GM12878 (cell line): ENCODE measurements at regions not wholly inside any gene's neighbourhood (a gene's known extent, or its start where the extent isn't known, plus 50 kb on each side); places are given as distances from the start of the nearest gene placed in this dataset.

ENCODE experiments used
- ATAC-seq: fragments of 200-7000 bp; cut with Tn5 transposase; 3 replicates; pipeline ENCODE4 v1.9.1; 2020; ENCODE audit warnings: mild to moderate bottlenecking, moderate library complexity
- BruUV-seq: library from RNA; stranded (reverse); fragments of 400-500 nt; replicated peaks from 2 replicates; lab custom pipeline; 2021; lab: Mats Ljungman, UMichigan
- CTCF ChIA-PET: fragments of 300-600 bp; sonication (Branson Sonifier 250); formaldehyde crosslinking; extraction: SDS; loops from one replicate; lab custom pipeline; 2021; ENCODE audit warnings: inconsistent platforms; lab: Yijun Ruan, JAX
- POLR2A ChIA-PET: fragments of 350-600 bp; formaldehyde crosslinking; extraction: SDS; loops from one replicate; lab custom pipeline; 2021; ENCODE audit warnings: inconsistent platforms; lab: Charles Lee
- RAD21 ChIA-PET: fragments of 300-600 bp; sonication (Branson Sonifier 250); formaldehyde crosslinking; loops from one replicate; lab custom pipeline; 2023; ENCODE audit warnings: antibody characterized with exemption; ENCODE audit not compliant: unreplicated experiment; lab: Charles Lee
- SMC1A ChIA-PET: fragments of 300-600 bp; sonication (Branson Sonifier 250); formaldehyde crosslinking; loops from one replicate; lab custom pipeline; 2023; ENCODE audit not compliant: unreplicated experiment, uncharacterized antibody; lab: Charles Lee
- DNase-seq: peaks from one replicate; pipeline ENCODE4 v3.0.0-alpha.2; 2011; ENCODE audit warnings: low read depth, low spot score
- FAIRE-seq: peaks from 3 replicates; lab custom pipeline; 2011; peaks lifted over from hg19 to GRCh38; lab: Jason Lieb, UNC
- H2AFZ ChIP-seq: 2 replicates; pipeline ENCODE4 v1.6.0; 2011; ENCODE audit warnings: low read depth, low read length, control low read depth; ENCODE audit not compliant: control insufficient read depth
- H3K27ac ChIP-seq: 2 replicates; pipeline ENCODE4 v1.5.1; 2011; ENCODE audit warnings: control low read depth; ENCODE audit not compliant: control insufficient read depth, insufficient read depth
- H3K27me3 ChIP-seq, 2 experiments: replicated peaks in 1 of 2; 2 replicates each; pipeline versions ENCODE4 v1.6.0 to v1.6.1; 2011; ENCODE audit warnings: low read length in 1 of 2; ENCODE audit not compliant: control insufficient read depth in 2 of 2, insufficient read depth in 2 of 2
- H3K36me3 ChIP-seq, 2 experiments: 2 replicates each; pipeline ENCODE4 v1.5.1; 2011; ENCODE audit warnings: low read length in 1 of 2; ENCODE audit not compliant: control insufficient read depth in 2 of 2, insufficient read depth in 2 of 2
- H3K4me1 ChIP-seq: 2 replicates; pipeline ENCODE4 v1.6.1; 2011; ENCODE audit warnings: mild to moderate bottlenecking, low read length, moderate library complexity, mixed read lengths; ENCODE audit not compliant: control insufficient read depth, insufficient read depth
- H3K4me2 ChIP-seq: 2 replicates; pipeline ENCODE4 v1.6.0; 2011; ENCODE audit warnings: control low read depth; ENCODE audit not compliant: control insufficient read depth, insufficient read depth
- H3K4me3 ChIP-seq: fragments of 200-600 bp; sonication (generic); 2 replicates; pipeline ENCODE4 v1.5.1; 2016
- H3K79me2 ChIP-seq: 2 replicates; pipeline ENCODE4 v1.6.0; 2011; ENCODE audit warnings: low read length; ENCODE audit not compliant: control insufficient read depth, insufficient read depth
- H3K9ac ChIP-seq: 2 replicates; pipeline ENCODE4 v1.8.0; 2011; ENCODE audit warnings: low read length, control low read depth, mixed read lengths; ENCODE audit not compliant: control insufficient read depth, insufficient read depth
- H3K9me3 ChIP-seq: replicated peaks from 3 replicates; pipeline ENCODE4 v1.5.1; 2011; ENCODE audit warnings: mild to moderate bottlenecking, low read length; ENCODE audit not compliant: control insufficient read depth, insufficient read depth
- H4K20me1 ChIP-seq: 2 replicates; pipeline ENCODE4 v1.6.0; 2011; ENCODE audit not compliant: control insufficient read depth, insufficient read depth
- ASH2L ChIP-seq: fragments of 300-600, 200-600 bp; sonication (generic); IDR thresholded peaks from 2 replicates; pipeline ENCODE4 v1.6.1; 2017; ENCODE audit warnings: low read depth, mild to moderate bottlenecking, borderline replicate concordance
- CBX5 ChIP-seq: sonication (generic); IDR thresholded peaks from 2 replicates; pipeline ENCODE4 v1.6.1; 2016; ENCODE audit warnings: low read depth, moderate library complexity, mild to moderate bottlenecking, inconsistent platforms
- CHD4 ChIP-seq: fragments of 200-600 bp; sonication (generic); IDR thresholded peaks from 2 replicates; pipeline ENCODE4 v1.6.1; 2016; ENCODE audit warnings: mild to moderate bottlenecking
- EZH2 ChIP-seq: IDR thresholded peaks from 2 replicates; pipeline ENCODE4 v1.6.1; 2012; ENCODE audit warnings: low read depth, mild to moderate bottlenecking, control low read depth, inconsistent platforms, low read length, borderline replicate concordance; ENCODE audit not compliant: control insufficient read depth
- JUND ChIP-seq: IDR thresholded peaks from 2 replicates; pipeline ENCODE4 v1.6.1; 2012; ENCODE audit warnings: low read depth, mild to moderate bottlenecking, low read length, improper control_type of control experiment, moderate library complexity
- MXI1 ChIP-seq: fragments of 150-350 bp; IDR thresholded peaks from 2 replicates; pipeline ENCODE4 v1.6.1; 2011; ENCODE audit warnings: low read depth, mild to moderate bottlenecking, inconsistent platforms, low read length, improper control_type of control experiment
- NFYA ChIP-seq: IDR thresholded peaks from 2 replicates; pipeline ENCODE4 v1.6.1; 2011; ENCODE audit warnings: low read depth, mild to moderate bottlenecking, low read length, improper control_type of control experiment, borderline replicate concordance
- NR2C2 ChIP-seq: IDR thresholded peaks from 2 replicates; pipeline ENCODE4 v1.6.1; 2011; ENCODE audit warnings: borderline replicate concordance, low read depth; ENCODE audit not compliant: control insufficient read depth, insufficient read length
- RAD51 ChIP-seq: fragments of 450-650 bp; IDR thresholded peaks from 2 replicates; pipeline ENCODE4 v1.6.1; 2016; ENCODE audit warnings: moderate library complexity, mild to moderate bottlenecking, inconsistent platforms
- RFX5 ChIP-seq: IDR thresholded peaks from 2 replicates; pipeline ENCODE4 v1.6.1; 2011; ENCODE audit warnings: low read depth, low read length, improper control_type of control experiment
- SMAD1 ChIP-seq: fragments of 450-650 bp; IDR thresholded peaks from 2 replicates; pipeline ENCODE4 v1.6.1; 2018; ENCODE audit warnings: mild to moderate bottlenecking, low read depth; ENCODE audit not compliant: partially characterized antibody
- STAT3 ChIP-seq: IDR thresholded peaks from 2 replicates; pipeline ENCODE4 v1.6.1; 2011; ENCODE audit warnings: low read depth, low read length, improper control_type of control experiment
- SUZ12 ChIP-seq: fragments of 200-600 bp; sonication (generic); IDR thresholded peaks from one replicate; pipeline ENCODE4 v1.6.1; 2018; ENCODE audit warnings: antibody characterized with exemption, mild to moderate bottlenecking; ENCODE audit not compliant: unreplicated experiment
- ZNF217 ChIP-seq: fragments of 450-650 bp; IDR thresholded peaks from 2 replicates; pipeline ENCODE4 v1.6.1; 2017; ENCODE audit warnings: antibody characterized with exemption, mild to moderate bottlenecking
- WGBS: methylation state at CpG from one replicate; pipeline ENCODE4 v1.1.6; 2016; ENCODE audit warnings: low lambda C conversion rate; ENCODE audit not compliant: insufficient replicate concordance, insufficient coverage; ENCODE audit errors: missing lambda C conversion rate; 5-methylcytosine and 5-hydroxymethylcytosine counted together
- in situ Hi-C: fragments of 300-500 bp; cut with MboI; formaldehyde crosslinking; loops from 9 replicates; pipeline ENCODE4 v1.14.3; 2018; ENCODE audit warnings: mixed read lengths
- intact Hi-C: fragments of 100-400 bp; cut with micrococcal nuclease; formaldehyde crosslinking; loops from one replicate; pipeline ENCODE4 v1.14.2; 2022; ENCODE audit not compliant: unreplicated experiment
- TF ChIP-seq, protein P1 (sequence below): fragments of 450-650 bp; IDR thresholded peaks from 2 replicates; pipeline ENCODE4 v1.6.1; 2016; ENCODE audit warnings: mild to moderate bottlenecking
- TF ChIP-seq, protein P2 (sequence below): IDR thresholded peaks from 2 replicates; pipeline ENCODE4 v1.6.1; 2011; ENCODE audit warnings: borderline replicate concordance, low read depth, mild to moderate bottlenecking, moderate library complexity, mixed read lengths, low read length; ENCODE audit not compliant: insufficient read depth; ENCODE audit errors: extremely low read length
- TF ChIP-seq, protein P3 (sequence below): IDR thresholded peaks from 2 replicates; pipeline ENCODE4 v1.6.1; 2012; ENCODE audit warnings: low read depth, low read length, improper control_type of control experiment
- TF ChIP-seq, protein P4 (sequence below): fragments of 450-650 bp; IDR thresholded peaks from 2 replicates; pipeline ENCODE4 v1.6.1; 2018; ENCODE audit warnings: mild to moderate bottlenecking, low read depth, moderate library complexity; ENCODE audit not compliant: partially characterized antibody

DNA sequence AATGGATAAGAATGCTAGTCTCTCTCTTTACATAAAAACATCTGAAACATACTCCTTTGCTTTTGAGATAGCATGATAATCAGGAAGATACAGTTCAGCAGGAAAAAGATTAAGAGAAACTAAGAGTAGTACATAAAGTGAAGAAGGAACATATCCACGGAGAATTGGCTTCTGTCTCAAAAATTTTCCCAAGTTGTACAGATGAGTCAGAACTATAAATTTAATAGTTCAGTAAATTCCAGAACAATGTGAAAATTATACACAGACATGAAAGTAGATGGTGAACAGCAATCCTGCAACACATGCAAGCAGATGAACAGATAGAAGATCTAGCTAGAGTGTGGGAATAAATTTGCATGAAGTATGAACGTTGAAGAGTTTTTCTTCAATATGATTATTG lies 691.4 kb upstream of the RIOK2 start (continued):
- no peak for TF ChIP-seq MXI1
- no peak for TF ChIP-seq ZNF217
- no peak for TF ChIP-seq RAD51
- TF ChIP-seq JUND: no peak
- TF ChIP-seq, protein P1, sequence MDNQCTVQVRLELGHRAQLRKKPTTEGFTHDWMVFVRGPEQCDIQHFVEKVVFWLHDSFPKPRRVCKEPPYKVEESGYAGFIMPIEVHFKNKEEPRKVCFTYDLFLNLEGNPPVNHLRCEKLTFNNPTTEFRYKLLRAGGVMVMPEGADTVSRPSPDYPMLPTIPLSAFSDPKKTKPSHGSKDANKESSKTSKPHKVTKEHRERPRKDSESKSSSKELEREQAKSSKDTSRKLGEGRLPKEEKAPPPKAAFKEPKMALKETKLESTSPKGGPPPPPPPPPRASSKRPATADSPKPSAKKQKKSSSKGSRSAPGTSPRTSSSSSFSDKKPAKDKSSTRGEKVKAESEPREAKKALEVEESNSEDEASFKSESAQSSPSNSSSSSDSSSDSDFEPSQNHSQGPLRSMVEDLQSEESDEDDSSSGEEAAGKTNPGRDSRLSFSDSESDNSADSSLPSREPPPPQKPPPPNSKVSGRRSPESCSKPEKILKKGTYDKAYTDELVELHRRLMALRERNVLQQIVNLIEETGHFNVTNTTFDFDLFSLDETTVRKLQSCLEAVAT: no peak

DNA sequence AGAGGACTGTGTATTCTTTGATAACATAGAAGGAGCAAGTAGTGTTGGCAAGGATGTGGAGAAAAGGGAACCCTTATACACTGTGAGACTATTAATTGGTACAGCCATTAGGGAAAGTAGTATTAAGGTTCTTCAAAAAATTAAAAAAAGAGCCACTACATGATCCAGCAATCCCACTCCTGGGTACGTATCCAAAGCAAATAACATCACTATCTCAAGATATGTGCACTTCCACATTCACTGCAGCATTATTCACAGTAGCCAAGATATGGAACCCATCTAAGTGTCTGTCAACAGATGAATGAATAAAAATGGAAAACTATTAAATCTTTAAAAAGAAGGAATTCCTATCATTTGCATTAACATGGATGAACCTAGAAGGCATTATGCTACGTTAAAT lies 693.2 kb upstream of the RIOK2 start:
- in situ Hi-C loops: no loop called here
- TF ChIP-seq, protein P2, sequence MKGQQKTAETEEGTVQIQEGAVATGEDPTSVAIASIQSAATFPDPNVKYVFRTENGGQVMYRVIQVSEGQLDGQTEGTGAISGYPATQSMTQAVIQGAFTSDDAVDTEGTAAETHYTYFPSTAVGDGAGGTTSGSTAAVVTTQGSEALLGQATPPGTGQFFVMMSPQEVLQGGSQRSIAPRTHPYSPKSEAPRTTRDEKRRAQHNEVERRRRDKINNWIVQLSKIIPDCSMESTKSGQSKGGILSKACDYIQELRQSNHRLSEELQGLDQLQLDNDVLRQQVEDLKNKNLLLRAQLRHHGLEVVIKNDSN: no peak
- TF ChIP-seq EZH2 (no peak), ASH2L (no peak), SUZ12 (no peak), STAT3 (no peak), SMAD1 (no peak), CBX5 (no peak), RFX5 (no peak), NFYA (no peak), CHD4 (no peak), NR2C2 (no peak)
- TF ChIP-seq, protein P3, sequence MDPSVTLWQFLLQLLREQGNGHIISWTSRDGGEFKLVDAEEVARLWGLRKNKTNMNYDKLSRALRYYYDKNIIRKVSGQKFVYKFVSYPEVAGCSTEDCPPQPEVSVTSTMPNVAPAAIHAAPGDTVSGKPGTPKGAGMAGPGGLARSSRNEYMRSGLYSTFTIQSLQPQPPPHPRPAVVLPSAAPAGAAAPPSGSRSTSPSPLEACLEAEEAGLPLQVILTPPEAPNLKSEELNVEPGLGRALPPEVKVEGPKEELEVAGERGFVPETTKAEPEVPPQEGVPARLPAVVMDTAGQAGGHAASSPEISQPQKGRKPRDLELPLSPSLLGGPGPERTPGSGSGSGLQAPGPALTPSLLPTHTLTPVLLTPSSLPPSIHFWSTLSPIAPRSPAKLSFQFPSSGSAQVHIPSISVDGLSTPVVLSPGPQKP: no peak
- TF ChIP-seq, protein P4, sequence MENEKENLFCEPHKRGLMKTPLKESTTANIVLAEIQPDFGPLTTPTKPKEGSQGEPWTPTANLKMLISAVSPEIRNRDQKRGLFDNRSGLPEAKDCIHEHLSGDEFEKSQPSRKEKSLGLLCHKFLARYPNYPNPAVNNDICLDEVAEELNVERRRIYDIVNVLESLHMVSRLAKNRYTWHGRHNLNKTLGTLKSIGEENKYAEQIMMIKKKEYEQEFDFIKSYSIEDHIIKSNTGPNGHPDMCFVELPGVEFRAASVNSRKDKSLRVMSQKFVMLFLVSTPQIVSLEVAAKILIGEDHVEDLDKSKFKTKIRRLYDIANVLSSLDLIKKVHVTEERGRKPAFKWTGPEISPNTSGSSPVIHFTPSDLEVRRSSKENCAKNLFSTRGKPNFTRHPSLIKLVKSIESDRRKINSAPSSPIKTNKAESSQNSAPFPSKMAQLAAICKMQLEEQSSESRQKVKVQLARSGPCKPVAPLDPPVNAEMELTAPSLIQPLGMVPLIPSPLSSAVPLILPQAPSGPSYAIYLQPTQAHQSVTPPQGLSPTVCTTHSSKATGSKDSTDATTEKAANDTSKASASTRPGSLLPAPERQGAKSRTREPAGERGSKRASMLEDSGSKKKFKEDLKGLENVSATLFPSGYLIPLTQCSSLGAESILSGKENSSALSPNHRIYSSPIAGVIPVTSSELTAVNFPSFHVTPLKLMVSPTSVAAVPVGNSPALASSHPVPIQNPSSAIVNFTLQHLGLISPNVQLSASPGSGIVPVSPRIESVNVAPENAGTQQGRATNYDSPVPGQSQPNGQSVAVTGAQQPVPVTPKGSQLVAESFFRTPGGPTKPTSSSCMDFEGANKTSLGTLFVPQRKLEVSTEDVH: no peak
- H3K4me2 ChIP-seq: no peak overlapping the region
- H3K9me3 ChIP-seq: no peaks in the 10 kb centered on the region
- 6% methylated on average over 2 of the region's 2 CpGs for WGBS
- ChIA-PET SMC1A (no interaction called here), RAD21 (no interaction called here), POLR2A (no interaction called here), CTCF (no interaction called here)
- no peaks in the 10 kb centered on the region for H4K20me1 ChIP-seq
- intact Hi-C loops: no loop called here
- no peaks in the 10 kb centered on the region for H3K27me3 ChIP-seq
- BruUV-seq: no TSS peak
- H3K79me2 ChIP-seq: no peaks in the 10 kb centered on the region
- H3K4me1 ChIP-seq: no peaks in the 10 kb centered on the region
- no peaks in the 10 kb centered on the region for H3K36me3 ChIP-seq
- FAIRE-seq (no peak), DNase-seq (no peak), ATAC-seq (no peak)
- H3K4me3 ChIP-seq: no peak overlapping the region
- H3K27ac ChIP-seq: no peak overlapping the region
- H3K9ac ChIP-seq: no peak overlapping the region
- no peak overlapping the region for H2AFZ ChIP-seq
